ENCODE measurements at regions not wholly inside any gene's neighbourhood (a gene's known extent, or its start where the extent isn't known, plus 50 kb on each side); places are given as distances from the start of the nearest gene placed in this dataset.

- TF ChIP-seq CHD7 (IDR thresholded peaks at IDR 0.05; ENCODE audit: insufficient replicate concordance, low read length) (no peak), HDAC6 (IDR thresholded peaks at IDR 0.05; ENCODE audit: low read depth, low read length) (no peak), SP1 (IDR thresholded peaks at IDR 0.05; ENCODE audit: low read depth, low read length) (no peak), RXRA (IDR thresholded peaks at IDR 0.05; ENCODE audit: insufficient read depth, low read depth, low read length) (no peak), SP2 (IDR thresholded peaks at IDR 0.05; ENCODE audit: low read length) (no peak), YY1 (IDR thresholded peaks at IDR 0.05; ENCODE audit: low read depth, low read length) (no peak), FOSL1 (IDR thresholded peaks at IDR 0.05; ENCODE audit: insufficient read depth, low read depth, low read length) (no peak), CTBP2 (IDR thresholded peaks at IDR 0.05; ENCODE audit: borderline replicate concordance, insufficient read depth, insufficient read length, low read length) (no peak), PHF8 (conservative IDR thresholded peaks at IDR 0.05; ENCODE audit: low read depth, low read length) (no peak), TCF12 (IDR thresholded peaks at IDR 0.05; ENCODE audit: low read depth, low read length) (no peak), SUZ12 (IDR thresholded peaks at IDR 0.05; ENCODE audit: low read length) (no peak), MAFK (IDR thresholded peaks at IDR 0.05; ENCODE audit: low read depth, low read length) (no peak)
Measured at GRCh38 chr11:95419915-95420314, 188.9 kb upstream of the SESN3 start (continued).
